Heart left ventricle (tissue), 16 donors: ENCODE measurements at regions not wholly inside any gene's neighbourhood (a gene's known extent, or its start where the extent isn't known, plus 50 kb on each side); places are given as distances from the start of the nearest gene placed in this dataset.

Source experiments
- ATAC-seq, 4 donors: fragments of 200-7000 bp; cut with Tn5 transposase; one replicate each; pipeline ENCODE4 v1.9.1; 2020 to 2022; ENCODE audit warnings: moderate library complexity in 4 of 4, mild to moderate bottlenecking in 3 of 4, moderate number of reproducible peaks in 1 of 4
- DNase-seq, 5 donors: peaks; one replicate each; pipeline ENCODE4 v3.0.0-alpha.2; 2020
- H3K27ac ChIP-seq, 12 donors: fragments of 200-600 bp; sonication (generic) in 4 of 12; one replicate each; pipeline versions ENCODE4 v1.5.0 to v1.8.0; 2016 to 2022; ENCODE audit warnings: mild to moderate bottlenecking in 2 of 12
- H3K27me3 ChIP-seq, 9 donors: fragments of 200-600 bp; sonication (generic) in 2 of 9; one replicate each; pipeline versions ENCODE4 v1.5.1 to v1.8.0; 2016 to 2022; ENCODE audit warnings: mild to moderate bottlenecking in 3 of 9
- H3K36me3 ChIP-seq, 9 donors: fragments of 200-600 bp; sonication (generic) in 2 of 9; one replicate each; pipeline versions ENCODE4 v1.5.0 to v1.8.0; 2018 to 2022; ENCODE audit warnings: mild to moderate bottlenecking in 2 of 9
- H3K4me1 ChIP-seq, 12 donors: fragments of 200-600 bp; sonication (generic) in 4 of 12; one replicate each; pipeline versions ENCODE4 v1.5.0 to v1.8.0; 2016 to 2022; ENCODE audit warnings: mild to moderate bottlenecking in 3 of 12
- H3K4me3 ChIP-seq, 12 donors: fragments of 200-600 bp; sonication (generic) in 4 of 12; one replicate each; pipeline versions ENCODE4 v1.5.0 to v1.8.0; 2017 to 2022; ENCODE audit warnings: mild to moderate bottlenecking in 9 of 12, moderate library complexity in 4 of 12
- H3K9me3 ChIP-seq, 12 donors: fragments of 200-600 bp; sonication (generic) in 4 of 12; one replicate each; pipeline versions ENCODE4 v1.5.0 to v1.8.0; 2016 to 2022; ENCODE audit warnings: mild to moderate bottlenecking in 1 of 12
- CTCF ChIP-seq, 12 donors: fragments of 200-600 bp; sonication (generic) in 4 of 12; IDR thresholded peaks; one replicate each; pipeline versions ENCODE4 v1.5.0 to v1.8.0; 2018 to 2022; ENCODE audit warnings: antibody characterized with exemption in 12 of 12, mild to moderate bottlenecking in 5 of 12
- POLR2A ChIP-seq, 2 donors: fragments of 450-650 bp; IDR thresholded peaks; one replicate each; pipeline ENCODE4 v1.6.1; 2017; ENCODE audit warnings: antibody characterized with exemption in 2 of 2, mild to moderate bottlenecking in 2 of 2, moderate library complexity in 2 of 2
- WGBS, 4 donors: extraction: QIAGEN DNeasy Blood & Tissue Kit in 2 of 4; methylation state at CpG; one replicate each; pipeline versions ENCODE4 v1.1.5 to v1.1.7; 2013 to 2018; 5-methylcytosine and 5-hydroxymethylcytosine counted together
- intact Hi-C, 10 donors: fragments of 100-400 bp; cut with DNase I; formaldehyde crosslinking; loops; one replicate each; pipeline versions ENCODE4 v1.11.1 to v1.14.2; 2022
- donor health status: ischemic (EF 13 %, LVEDD 7.1; RV severe dilation, severe dysfunction).
- donor health status: healthy with polysubstance abuse.
- donor health status: DM: no; HTN: yes; CAD: no.
- donor health status: DM: no; HTN: no; CAD: no.
- donor health status: ischemic (EF 25% LVEDD 6.9; RV normal size, moderate dysfunction).
- donor health status: ischemic (EF 25% LVEDD 5.7; RV mildly dilated, moderate dysfunction).
- donor health status: healthy.
- donor health status: DM: yes; HTN: yes; CAD: no.
- donor health status: ischemic (EF 35%, LVEDD 5.7; RV mildly dilated, moderate dysfunction).
- donor health status: nonischemic (EF 11% LVEDD 7.7; RV severe dilation, severe dysfunction).
- donor health status: DM: yes; HTN: yes; CAD: no.
- donor health status: PGD.
- donor health status: ischemic (EF 29% LVEDD 5.4; RV normal size, mild dysfunction).
- donor health status: nonischemic (EF 23%, LVEDD 6.1; RV moderate dilation, normal function).

GRCh38 chr7:53740971-53741370 lies 705.5 kb downstream of the POM121L12 start:
- 83 to 90% (median 85%) methylated on average over 6 of the region's 6 CpGs for WGBS, 4 donors

GRCh38 chr7:53743697-53744402 lies 708.4 kb downstream of the POM121L12 start:
- H3K9me3 ChIP-seq, result peaks cover 0 to 25% (median 6%) of the 10 kb centered on the region in 12 donors
- no peak for DNase-seq
- no peak for TF ChIP-seq CTCF (IDR thresholded peaks at IDR 0.05)
- no peak for TF ChIP-seq POLR2A (IDR thresholded peaks at IDR 0.05)
- no peaks in the 10 kb centered on the region for H3K27me3 ChIP-seq
- WGBS, 4 donors, result 55 to 66% (median 65%) methylated on average over 7 to 8 of the region's 8 CpGs
- no peak for ATAC-seq
- H3K36me3 ChIP-seq, result no peaks in the 10 kb centered on the region
- H3K27ac ChIP-seq, result no peak overlapping the region
- no peak overlapping the region for H3K4me3 ChIP-seq
- H3K4me1 ChIP-seq, result no peaks in the 10 kb centered on the region
- intact Hi-C loops, result no loop called here

More at GRCh38 chr7:53740971-53741370, 705.5 kb downstream of the POM121L12 start:
- Histone ChIP-seq H3K27me3 (no peaks in the 10 kb centered on the region), H3K4me3 (no peak overlapping the region), H3K4me1 (no peaks in the 10 kb centered on the region), H3K27ac (no peak overlapping the region), H3K36me3 (no peaks in the 10 kb centered on the region), H3K9me3 (peaks cover 0 to 27% (median 0%) of the 10 kb centered on the region in 12 donors)
- no peak for TF ChIP-seq CTCF (IDR thresholded peaks at IDR 0.05)
- TF ChIP-seq POLR2A (IDR thresholded peaks at IDR 0.05), result no peak
- DNase-seq (no peak), ATAC-seq (no peak)
- intact Hi-C loops, result no loop called here

GRCh38 chr7:53744403-53744760 lies 708.9 kb downstream of the POM121L12 start:
- DNase-seq (no peak), ATAC-seq (no peak)
- no peaks in the 10 kb centered on the region for H3K4me1 ChIP-seq
- no peaks in the 10 kb centered on the region for H3K27me3 ChIP-seq
- no peak overlapping the region for H3K27ac ChIP-seq
- WGBS, 4 donors, result 67 to 77% (median 74%) methylated on average over 4 of the region's 4 CpGs
- TF ChIP-seq CTCF (IDR thresholded peaks at IDR 0.05) (no peak), POLR2A (IDR thresholded peaks at IDR 0.05) (no peak)
- H3K9me3 ChIP-seq, result peaks cover 0 to 30% (median 2%) of the 10 kb centered on the region in 12 donors
- no peaks in the 10 kb centered on the region for H3K36me3 ChIP-seq
- intact Hi-C loops, result no loop called here
- H3K4me3 ChIP-seq, result no peak overlapping the region

GRCh38 chr7:53756946-53757345 lies 721.5 kb downstream of the POM121L12 start:
- TF ChIP-seq POLR2A (IDR thresholded peaks at IDR 0.05), result no peak
- no peak for TF ChIP-seq CTCF (IDR thresholded peaks at IDR 0.05)

More at GRCh38 chr7:53756946-53757345, 721.5 kb downstream of the POM121L12 start:
- no peak overlapping the region for H3K27ac ChIP-seq
- DNase-seq (no peak), ATAC-seq (no peak)
- H3K27me3 ChIP-seq, result no peaks in the 10 kb centered on the region
- H3K4me1 ChIP-seq, result no peaks in the 10 kb centered on the region
- no peak overlapping the region for H3K4me3 ChIP-seq
- intact Hi-C loops, result no loop called here
- H3K9me3 ChIP-seq, result peaks cover 0 to 8% (median 0%) of the 10 kb centered on the region in 12 donors
- no peaks in the 10 kb centered on the region for H3K36me3 ChIP-seq
- WGBS, 4 donors, result 83 to 91% (median 87%) methylated on average over 3 of the region's 3 CpGs
